PC-9 (cell line): ENCODE measurements at regions not wholly inside any gene's neighbourhood (a gene's known extent, or its start where the extent isn't known, plus 50 kb on each side); places are given as distances from the start of the nearest gene placed in this dataset.

ENCODE experiments used
- CTCF ChIP-seq: fragments of 200-600 bp; sonication (generic); conservative IDR thresholded peaks from 2 replicates; pipeline ENCODE4 v1.6.1; 2017; ENCODE audit warnings: mixed run types, antibody characterized with exemption, mild to moderate bottlenecking, moderate library complexity
- EZH2 ChIP-seq: fragments of 200-600 bp; sonication (generic); IDR thresholded peaks from 2 replicates; pipeline ENCODE4 v1.8.0; 2017; ENCODE audit warnings: antibody characterized with exemption, low read depth

DNA sequence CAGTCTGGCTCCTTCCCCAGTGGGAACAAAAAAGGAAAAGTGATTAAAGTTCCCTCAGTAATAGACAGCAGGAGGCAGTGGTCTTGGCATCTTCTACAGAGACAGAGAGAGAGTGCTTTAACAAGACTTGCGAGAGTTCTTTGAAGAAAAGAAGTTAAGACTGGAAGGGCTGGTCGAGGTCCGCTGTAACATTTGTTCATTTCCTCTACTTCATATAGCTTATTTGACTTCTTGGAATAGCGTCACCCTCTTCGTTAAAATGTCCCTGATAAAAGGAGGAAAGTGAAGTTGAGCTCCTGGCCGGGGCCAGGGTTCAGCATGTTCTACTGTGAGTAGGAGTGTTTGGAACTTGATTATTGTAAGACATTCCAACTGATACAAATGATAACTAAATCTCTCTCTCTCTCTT lies 179.8 kb downstream of the SLIT2 start:
- no peak for TF ChIP-seq EZH2
- no peak for TF ChIP-seq CTCF
